Endodermal cell (in vitro differentiated cells): ENCODE measurements at regions not wholly inside any gene's neighbourhood (a gene's known extent, or its start where the extent isn't known, plus 50 kb on each side); places are given as distances from the start of the nearest gene placed in this dataset.
"Not testable (repeated sequence)": the region's sequence is repeated elsewhere in the genome, so short reads cannot be mapped to it uniquely, and the experiment has no call there.

ENCODE experiments used
- DNase-seq: peaks from one replicate; pipeline ENCODE4 v3.0.0-alpha.2; 2017
- H3K27ac ChIP-seq: 2 replicates; pipeline ENCODE4 v1.5.1; 2013; ENCODE audit warnings: mild to moderate bottlenecking, low read depth, low read length, moderate library complexity
- H3K27me3 ChIP-seq: 2 replicates; pipeline ENCODE4 v1.6.1; 2013; ENCODE audit warnings: mild to moderate bottlenecking, low read length, moderate library complexity; ENCODE audit not compliant: insufficient read depth, control insufficient read depth, poor library complexity, severe bottlenecking
- H3K36me3 ChIP-seq: 2 replicates; pipeline ENCODE4 v1.7.0; 2013; ENCODE audit warnings: mild to moderate bottlenecking, low read length, moderate library complexity; ENCODE audit not compliant: control insufficient read depth, insufficient read depth
- H3K4me1 ChIP-seq: one replicate; pipeline ENCODE4 v1.7.0; 2013; ENCODE audit warnings: low read length; ENCODE audit not compliant: control insufficient read depth, insufficient read depth
- H3K4me3 ChIP-seq: 2 replicates; pipeline ENCODE4 v1.5.1; 2013; ENCODE audit warnings: mild to moderate bottlenecking, low read length, moderate library complexity
- H3K9ac ChIP-seq: 2 replicates; pipeline ENCODE4 v1.6.1; 2013; ENCODE audit warnings: mild to moderate bottlenecking, low read length, moderate library complexity; ENCODE audit not compliant: poor library complexity, severe bottlenecking; ENCODE audit errors: extremely low read depth
- H3K9me3 ChIP-seq: 2 replicates; pipeline ENCODE4 v1.6.1; 2013; ENCODE audit warnings: mild to moderate bottlenecking, low read length, moderate library complexity; ENCODE audit not compliant: control insufficient read depth
- H3K27ac Mint-ChIP-seq: 2 replicates; pipeline ENCODE4 v1.8.0; 2020; ENCODE audit warnings: mixed read lengths
- H3K27me3 Mint-ChIP-seq: 2 replicates; pipeline ENCODE4 v1.8.0; 2021; ENCODE audit warnings: mild to moderate bottlenecking, mixed read lengths; ENCODE audit not compliant: insufficient read depth
- H3K36me3 Mint-ChIP-seq: 2 replicates; pipeline ENCODE4 v1.8.0; 2020; ENCODE audit warnings: low read depth, mixed read lengths
- H3K4me1 Mint-ChIP-seq: 2 replicates; pipeline ENCODE4 v1.8.0; 2020; ENCODE audit warnings: mixed read lengths
- H3K4me3 Mint-ChIP-seq: 2 replicates; pipeline ENCODE4 v1.8.0; 2020; ENCODE audit warnings: mild to moderate bottlenecking, moderate library complexity, mixed read lengths
- H3K9me3 Mint-ChIP-seq: 2 replicates; pipeline ENCODE4 v1.8.0; 2020; ENCODE audit warnings: mild to moderate bottlenecking, mixed read lengths
- CTCF ChIP-seq: fragments of 200-600 bp; sonication (generic); conservative IDR thresholded peaks from 2 replicates; pipeline ENCODE4 v1.5.0; 2021; ENCODE audit warnings: antibody characterized with exemption, mild to moderate bottlenecking
- WGBS, 2 experiments: methylation state at CpG; one replicate each; pipeline versions ENCODE4 v1.1.5 to v1.1.7; 2013; ENCODE audit warnings: missing lambda C conversion rate in 2 of 2, mixed read lengths in 1 of 2; ENCODE audit not compliant: insufficient coverage in 1 of 2, insufficient read length in 1 of 2; 5-methylcytosine and 5-hydroxymethylcytosine counted together

GRCh38 chr5:36802187-36802586 is 74.4 kb upstream of the NIPBL start:
- H3K27ac ChIP-seq, result no peak overlapping the region
- H3K4me1 Mint-ChIP-seq, result no peaks in the 10 kb centered on the region
- no peak overlapping the region for H3K4me3 Mint-ChIP-seq
- DNase-seq, result no peak
- H3K9ac ChIP-seq, result no peak overlapping the region
- H3K36me3 Mint-ChIP-seq, result no peaks in the 10 kb centered on the region
- TF ChIP-seq CTCF, result no peak
- H3K27ac Mint-ChIP-seq, result no peak overlapping the region
- H3K27me3 ChIP-seq, result peaks cover 20% of the 10 kb centered on the region
- H3K4me1 ChIP-seq, result no peaks in the 10 kb centered on the region
- H3K27me3 Mint-ChIP-seq, result peaks cover 9% of the 10 kb centered on the region
- H3K9me3 ChIP-seq, result no peaks in the 10 kb centered on the region
- H3K36me3 ChIP-seq, result no peaks in the 10 kb centered on the region
- H3K4me3 ChIP-seq, result no peak overlapping the region
- WGBS, 2 experiments, result 90 to 91% methylated on average over 4 to 5 of the region's 5 CpGs
- H3K9me3 Mint-ChIP-seq, result no peaks in the 10 kb centered on the region

- H3K27ac ChIP-seq, H3K27me3 Mint-ChIP-seq, H3K36me3 ChIP-seq, H3K27me3 ChIP-seq, H3K4me3 Mint-ChIP-seq, H3K36me3 Mint-ChIP-seq, H3K9ac ChIP-seq, H3K4me1 ChIP-seq, H3K9me3 Mint-ChIP-seq, H3K9me3 ChIP-seq, H3K4me1 Mint-ChIP-seq, DNase-seq, H3K27ac Mint-ChIP-seq, H3K4me3 ChIP-seq: not testable (repeated sequence)
- 96% methylated on average over 2 of the region's 4 CpGs; no CpG with 5 or more reads in 1 of the 2 experiments for WGBS, 2 experiments
Observed at GRCh38 chr5:36813249-36813648, 63.3 kb upstream of the NIPBL start.

- Histone ChIP-seq H3K9ac (no peak overlapping the region), H3K27me3 (peaks cover under 1% of the 10 kb centered on the region), H3K4me1 (no peaks in the 10 kb centered on the region), H3K4me3 (no peak overlapping the region), H3K27ac (no peak overlapping the region), H3K36me3 (no peaks in the 10 kb centered on the region), H3K9me3 (no peaks in the 10 kb centered on the region)
- peaks cover 5% of the 10 kb centered on the region for H3K27me3 Mint-ChIP-seq
- H3K4me3 Mint-ChIP-seq, result no peak overlapping the region
- no peak for TF ChIP-seq CTCF
- no peaks in the 10 kb centered on the region for H3K4me1 Mint-ChIP-seq
- WGBS, 2 experiments, result 86 to 100% methylated on average over 1 to 2 of the region's 2 CpGs
- no peaks in the 10 kb centered on the region for H3K36me3 Mint-ChIP-seq
- H3K27ac Mint-ChIP-seq, result no peak overlapping the region
- DNase-seq, result no peak
- no peaks in the 10 kb centered on the region for H3K9me3 Mint-ChIP-seq
Observed at GRCh38 chr5:36815871-36816270, 60.7 kb upstream of the NIPBL start.

- no peak overlapping the region for H3K27ac ChIP-seq
- Mint-ChIP-seq H3K27me3 (peaks cover 44% of the 10 kb centered on the region), H3K36me3 (no peaks in the 10 kb centered on the region), H3K27ac (no peak overlapping the region), H3K4me3 (no peak overlapping the region), H3K4me1 (no peaks in the 10 kb centered on the region), H3K9me3 (no peaks in the 10 kb centered on the region)
- peaks cover 43% of the 10 kb centered on the region for H3K27me3 ChIP-seq
- WGBS, 2 experiments, result 91 to 94% methylated on average over 4 to 6 of the region's 6 CpGs
- no peaks in the 10 kb centered on the region for H3K36me3 ChIP-seq
- no peaks in the 10 kb centered on the region for H3K9me3 ChIP-seq
- TF ChIP-seq CTCF, result no peak
- H3K9ac ChIP-seq, result no peak overlapping the region
- no peak overlapping the region for H3K4me3 ChIP-seq
- H3K4me1 ChIP-seq, result no peaks in the 10 kb centered on the region
- no peak for DNase-seq
Observed at GRCh38 chr5:36820900-36821299, 55.7 kb upstream of the NIPBL start.
